ENCODE measurements at regions not wholly inside any gene's neighbourhood (a gene's known extent, or its start where the extent isn't known, plus 50 kb on each side); places are given as distances from the start of the nearest gene placed in this dataset.

GRCh38 chr15:38684440-38685010 is 119.9 kb upstream of the RASGRP1 start:
- Histone ChIP-seq H3K36me3 (no peaks in the 10 kb centered on the region), H3K27me3 (no peaks in the 10 kb centered on the region), H3K27ac (no peak overlapping the region), H3K4me3 (no peak overlapping the region), H3K9me3 (no peaks in the 10 kb centered on the region), H3K4me1 (no peaks in the 10 kb centered on the region)
- intact Hi-C loops (cut with DNase I): loop anchor here (10.0 kb wide), 2 partner anchors 120 to 240 kb away; partner anchors contain the start of gene RASGRP1
- ATAC-seq (no peak), DNase-seq (no peak)
- TF ChIP-seq CTCF (IDR thresholded peaks at IDR 0.05): no peak

- Histone ChIP-seq H3K4me1 (no peaks in the 10 kb centered on the region), H3K4me3 (no peak overlapping the region), H3K27me3 (no peaks in the 10 kb centered on the region), H3K27ac (no peak overlapping the region), H3K36me3 (no peaks in the 10 kb centered on the region), H3K9me3 (no peaks in the 10 kb centered on the region)
- TF ChIP-seq CTCF (IDR thresholded peaks at IDR 0.05): no peak
- DNase-seq: no peak
- no peak for ATAC-seq
- intact Hi-C loops (cut with DNase I): loop anchor here (10.0 kb wide), 2 partner anchors 121 to 241 kb away; partner anchors contain the start of gene RASGRP1
These were observed 121.2 kb upstream of the RASGRP1 start for GRCh38 chr15:38685686-38686339.

DNA sequence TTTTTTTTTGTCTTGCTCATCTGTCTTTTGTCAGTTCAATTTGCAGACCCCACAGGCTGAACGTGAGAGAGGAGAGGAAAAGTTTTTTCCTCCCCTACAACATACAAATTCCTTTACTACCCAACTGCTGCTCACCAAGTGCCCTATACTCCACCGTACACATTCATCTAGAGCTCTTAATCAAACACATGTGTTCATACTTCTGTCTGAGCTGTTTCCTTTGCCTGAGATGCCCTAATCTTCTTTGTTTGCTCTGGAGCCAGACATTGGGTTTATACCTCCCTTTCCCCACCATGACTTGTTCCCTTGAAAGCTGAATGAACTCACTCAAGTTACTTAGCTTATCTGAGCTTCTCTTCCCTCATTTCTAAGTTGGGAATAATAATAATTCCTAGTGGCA is 122.7 kb upstream of the RASGRP1 start:
- no peak for ATAC-seq
- intact Hi-C loops (cut with DNase I): loop anchor here (10.0 kb wide), 2 partner anchors 123 to 243 kb away; partner anchors contain the start of gene RASGRP1

GRCh38 chr15:38687775-38688495 is 123.3 kb upstream of the RASGRP1 start:
- Histone ChIP-seq H3K27ac (no peak overlapping the region), H3K36me3 (no peaks in the 10 kb centered on the region), H3K27me3 (no peaks in the 10 kb centered on the region), H3K9me3 (no peaks in the 10 kb centered on the region), H3K4me1 (no peaks in the 10 kb centered on the region), H3K4me3 (no peak overlapping the region)
- ATAC-seq: no peak
- DNase-seq: no peak
- no peak for TF ChIP-seq CTCF (IDR thresholded peaks at IDR 0.05)
- intact Hi-C loops (cut with DNase I): loop anchor here (10.0 kb wide), 2 partner anchors 123 to 243 kb away; partner anchors contain the start of gene RASGRP1

More for the DNA sequence above, 122.7 kb upstream of the RASGRP1 start:
- H3K4me3 ChIP-seq: no peak overlapping the region
- no peaks in the 10 kb centered on the region for H3K4me1 ChIP-seq
- H3K27ac ChIP-seq: no peak overlapping the region
- no peaks in the 10 kb centered on the region for H3K36me3 ChIP-seq
- no peak for DNase-seq
- no peak for TF ChIP-seq CTCF (IDR thresholded peaks at IDR 0.05)
- no peaks in the 10 kb centered on the region for H3K27me3 ChIP-seq
- no peaks in the 10 kb centered on the region for H3K9me3 ChIP-seq

DNA sequence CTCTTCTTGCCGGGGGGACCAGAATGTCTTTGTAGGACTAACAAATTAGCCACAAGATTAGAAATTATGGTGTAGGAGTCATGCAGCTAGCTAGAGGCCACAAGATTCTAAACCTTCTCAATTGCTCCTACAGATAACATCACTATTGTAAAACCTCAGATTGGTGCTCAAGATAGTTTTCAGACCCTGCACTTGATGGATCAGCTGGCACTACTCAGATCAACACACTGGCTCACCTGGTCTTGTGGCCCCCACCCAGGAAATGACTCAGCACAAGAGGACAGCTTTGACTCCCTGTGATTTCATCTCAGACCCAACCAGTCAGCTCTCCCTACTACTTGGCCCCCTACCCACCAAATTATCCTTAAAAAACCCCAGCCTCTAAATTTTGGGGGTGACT is 124.1 kb upstream of the RASGRP1 start:
- H3K27ac ChIP-seq: no peak overlapping the region
- H3K4me1 ChIP-seq: no peaks in the 10 kb centered on the region
- intact Hi-C loops (cut with DNase I): loop anchor here (10.0 kb wide), 2 partner anchors 124 to 244 kb away; partner anchors contain the start of gene RASGRP1
- H3K9me3 ChIP-seq: no peaks in the 10 kb centered on the region
- no peak for ATAC-seq
- no peaks in the 10 kb centered on the region for H3K36me3 ChIP-seq
- no peak for TF ChIP-seq CTCF (IDR thresholded peaks at IDR 0.05)
- H3K4me3 ChIP-seq: no peak overlapping the region
- DNase-seq: no peak
- H3K27me3 ChIP-seq: no peaks in the 10 kb centered on the region
